WTC11 (cell line): ENCODE measurements at regions not wholly inside any gene's neighbourhood (a gene's known extent, or its start where the extent isn't known, plus 50 kb on each side); places are given as distances from the start of the nearest gene placed in this dataset.

Experiments
- AR ChIP-seq: fragments of 250-450 bp; sonication (Bioruptor Pico); IDR thresholded peaks from 2 replicates; pipeline ENCODE4 v1.9.0; 2021; ENCODE audit warnings: mild to moderate bottlenecking
- GTF2I ChIP-seq: fragments of 250-450 bp; sonication (Bioruptor Pico); conservative IDR thresholded peaks from 2 replicates; pipeline ENCODE4 v1.4.0; 2021; ENCODE audit warnings: mild to moderate bottlenecking
- NR2C2 ChIP-seq: sonication (generic); formaldehyde crosslinking; IDR thresholded peaks from 2 replicates; pipeline ENCODE4 v1.8.0; 2022; ENCODE audit warnings: mild to moderate bottlenecking, missing genetic modification reagents
- RELA ChIP-seq: sonication (generic); formaldehyde crosslinking; IDR thresholded peaks from 2 replicates; pipeline ENCODE4 v1.8.1; 2022; ENCODE audit warnings: missing genetic modification reagents, mild to moderate bottlenecking, borderline replicate concordance
- SMAD3 ChIP-seq: sonication (generic); formaldehyde crosslinking; IDR thresholded peaks from 2 replicates; pipeline ENCODE4 v1.8.0; 2022; ENCODE audit warnings: missing genetic modification reagents, mild to moderate bottlenecking, borderline replicate concordance
- USF2 ChIP-seq: sonication (generic); formaldehyde crosslinking; IDR thresholded peaks from 2 replicates; pipeline ENCODE4 v1.8.1; 2023; ENCODE audit warnings: mild to moderate bottlenecking, missing genetic modification reagents, moderate library complexity
- TF ChIP-seq, protein P1 (sequence below): fragments of 200-600 bp; IDR thresholded peaks from 2 replicates; pipeline ENCODE4 v1.8.0; 2022; ENCODE audit warnings: antibody characterized with exemption

DNA sequence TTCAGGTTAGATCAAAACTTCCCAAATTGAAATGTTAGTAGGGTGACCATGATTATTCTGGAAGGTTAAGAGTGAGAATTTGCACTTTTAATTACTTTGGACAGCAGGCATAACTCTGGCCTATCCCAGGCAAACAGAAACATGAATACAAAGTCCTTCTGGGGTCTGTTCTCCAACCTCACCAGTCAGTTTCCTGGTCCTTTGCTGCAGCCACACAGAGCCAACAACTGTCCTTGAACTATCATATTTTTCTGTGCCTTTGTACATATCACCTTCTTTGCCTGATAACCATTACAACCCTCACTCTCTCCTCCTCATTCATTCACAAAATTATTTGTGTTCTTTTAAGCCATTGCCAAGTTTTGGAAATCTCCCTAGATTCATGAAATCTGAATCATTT, 126.0 kb upstream of the GBE1 start:
- TF ChIP-seq, protein P1, sequence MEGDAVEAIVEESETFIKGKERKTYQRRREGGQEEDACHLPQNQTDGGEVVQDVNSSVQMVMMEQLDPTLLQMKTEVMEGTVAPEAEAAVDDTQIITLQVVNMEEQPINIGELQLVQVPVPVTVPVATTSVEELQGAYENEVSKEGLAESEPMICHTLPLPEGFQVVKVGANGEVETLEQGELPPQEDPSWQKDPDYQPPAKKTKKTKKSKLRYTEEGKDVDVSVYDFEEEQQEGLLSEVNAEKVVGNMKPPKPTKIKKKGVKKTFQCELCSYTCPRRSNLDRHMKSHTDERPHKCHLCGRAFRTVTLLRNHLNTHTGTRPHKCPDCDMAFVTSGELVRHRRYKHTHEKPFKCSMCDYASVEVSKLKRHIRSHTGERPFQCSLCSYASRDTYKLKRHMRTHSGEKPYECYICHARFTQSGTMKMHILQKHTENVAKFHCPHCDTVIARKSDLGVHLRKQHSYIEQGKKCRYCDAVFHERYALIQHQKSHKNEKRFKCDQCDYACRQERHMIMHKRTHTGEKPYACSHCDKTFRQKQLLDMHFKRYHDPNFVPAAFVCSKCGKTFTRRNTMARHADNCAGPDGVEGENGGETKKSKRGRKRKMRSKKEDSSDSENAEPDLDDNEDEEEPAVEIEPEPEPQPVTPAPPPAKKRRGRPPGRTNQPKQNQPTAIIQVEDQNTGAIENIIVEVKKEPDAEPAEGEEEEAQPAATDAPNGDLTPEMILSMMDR: no peak
- no peak for TF ChIP-seq SMAD3 (CRISPR knock-in tag)
- no peak for TF ChIP-seq USF2 (CRISPR knock-in tag)
- TF ChIP-seq AR (CRISPR knock-in tag): no peak
- TF ChIP-seq GTF2I: no peak
- TF ChIP-seq RELA: no peak
- TF ChIP-seq NR2C2 (CRISPR knock-in tag): no peak
